ENCODE measurements at regions not wholly inside any gene's neighbourhood (a gene's known extent, or its start where the extent isn't known, plus 50 kb on each side); places are given as distances from the start of the nearest gene placed in this dataset.

GRCh38 chr7:96936621-96937020 is 68.7 kb upstream of the DLX6 start:
- TF ChIP-seq CTCF (IDR thresholded peaks at IDR 0.05) = no peak
- TF ChIP-seq POLR2A (IDR thresholded peaks at IDR 0.05) = no peak
